ENCODE measurements at regions not wholly inside any gene's neighbourhood (a gene's known extent, or its start where the extent isn't known, plus 50 kb on each side); places are given as distances from the start of the nearest gene placed in this dataset.

GRCh38 chr1:193729429-193729828 is 543.0 kb upstream of the B3GALT2 start:
- H3K27ac ChIP-seq (ENCODE audit: control insufficient read depth, insufficient read depth), result no peak overlapping the region
- POLR2A ChIA-PET, result no interaction called here
- H3K79me2 ChIP-seq (ENCODE audit: control insufficient read depth, insufficient read depth, low read length), result no peaks in the 10 kb centered on the region
- in situ Hi-C loops (cut with MboI), result no loop called here
- no peaks in the 10 kb centered on the region for H3K36me3 ChIP-seq (ENCODE audit: control insufficient read depth in 2 of 2, insufficient read depth in 2 of 2, low read length in 1 of 2)
- WGBS (ENCODE audit: insufficient coverage, insufficient replicate concordance, low lambda C conversion rate, missing lambda C conversion rate), result 3% methylated on average over 2 of the region's 2 CpGs
- BruUV-seq (replicated peaks), result no TSS peak
- TF ChIP-seq USF1 (IDR thresholded peaks at IDR 0.05; ENCODE audit: borderline replicate concordance, extremely low read length, insufficient read depth, low read depth, low read length) (no peak), POLR2AphosphoS2 (IDR thresholded peaks at IDR 0.05; ENCODE audit: low read depth, low read length) (no peak), EGR1 (IDR thresholded peaks at IDR 0.05; ENCODE audit: borderline replicate concordance in 1 of 2, low read depth in 2 of 2, low read length in 2 of 2) (no peak), NKRF (conservative IDR thresholded peaks at IDR 0.05) (no peak)
- H4K20me1 ChIP-seq (ENCODE audit: control insufficient read depth, insufficient read depth), result no peaks in the 10 kb centered on the region
- H3K4me2 ChIP-seq (ENCODE audit: control insufficient read depth, insufficient read depth), result no peak overlapping the region
- ATAC-seq, result no peak
- intact Hi-C loops (cut with micrococcal nuclease; ENCODE audit: unreplicated experiment), result no loop called here
- FAIRE-seq, result no peak
- H3K9ac ChIP-seq (ENCODE audit: control insufficient read depth, insufficient read depth, low read length), result no peak overlapping the region
- H3K27me3 ChIP-seq (replicated peaks in 1 of 2; ENCODE audit: control insufficient read depth in 2 of 2, insufficient read depth in 2 of 2, low read length in 1 of 2), result no peaks in the 10 kb centered on the region
- CTCF ChIA-PET, result no interaction called here
- no peaks in the 10 kb centered on the region for H3K4me1 ChIP-seq (ENCODE audit: control insufficient read depth, insufficient read depth, low read length)
- no peak for DNase-seq (ENCODE audit: low read depth, low spot score)
- RAD21 ChIA-PET (ENCODE audit: unreplicated experiment), result no interaction called here
- no peak overlapping the region for H3K4me3 ChIP-seq
- no peak overlapping the region for H2AFZ ChIP-seq (ENCODE audit: control insufficient read depth, low read depth, low read length)
- SMC1A ChIA-PET (ENCODE audit: uncharacterized antibody, unreplicated experiment), result interaction anchor here (1.1 kb wide), 1 partner anchor 16 kb away, joined by 3 read pairs; no protein-coding TSS in a partner anchor
- H3K9me3 ChIP-seq (replicated peaks; ENCODE audit: control insufficient read depth, insufficient read depth, low read length), result no peaks in the 10 kb centered on the region

GRCh38 chr1:193727850-193728249 is 541.4 kb upstream of the B3GALT2 start:
- in situ Hi-C loops (cut with MboI), result no loop called here
- no peak for DNase-seq (ENCODE audit: low read depth, low spot score)
- TF ChIP-seq SKIL (IDR thresholded peaks at IDR 0.05; ENCODE audit: low read depth, poor library complexity, severe bottlenecking), result no peak
- no peak for TF ChIP-seq IRF3 (IDR thresholded peaks at IDR 0.05)
- TF ChIP-seq ZBED1 (IDR thresholded peaks at IDR 0.05; ENCODE audit: borderline replicate concordance), result no peak
- no peak for TF ChIP-seq FOXK2 (IDR thresholded peaks at IDR 0.05)
- TF ChIP-seq STAT1 (conservative IDR thresholded peaks at IDR 0.05), result no peak
- TF ChIP-seq ATF3 (IDR thresholded peaks at IDR 0.05; ENCODE audit: borderline replicate concordance, extremely low read depth, low read depth, low read length), result no peak

More at GRCh38 chr1:193727850-193728249, 541.4 kb upstream of the B3GALT2 start:
- no peak overlapping the region for H3K4me3 ChIP-seq
- ChIA-PET POLR2A (no interaction called here), RAD21 (ENCODE audit: unreplicated experiment) (no interaction called here), SMC1A (ENCODE audit: uncharacterized antibody, unreplicated experiment) (interaction anchor here (1.2 kb wide), 1 partner anchor 16 kb away, joined by 3 read pairs; no protein-coding TSS in a partner anchor), CTCF (no interaction called here)
- no peaks in the 10 kb centered on the region for H4K20me1 ChIP-seq (ENCODE audit: control insufficient read depth, insufficient read depth)
- H3K79me2 ChIP-seq (ENCODE audit: control insufficient read depth, insufficient read depth, low read length), result no peaks in the 10 kb centered on the region
- no peaks in the 10 kb centered on the region for H3K4me1 ChIP-seq (ENCODE audit: control insufficient read depth, insufficient read depth, low read length)
- no peak overlapping the region for H2AFZ ChIP-seq (ENCODE audit: control insufficient read depth, low read depth, low read length)
- FAIRE-seq (no peak), ATAC-seq (no peak)
- no peaks in the 10 kb centered on the region for H3K27me3 ChIP-seq (replicated peaks in 1 of 2; ENCODE audit: control insufficient read depth in 2 of 2, insufficient read depth in 2 of 2, low read length in 1 of 2)
- no peaks in the 10 kb centered on the region for H3K9me3 ChIP-seq (replicated peaks; ENCODE audit: control insufficient read depth, insufficient read depth, low read length)
- H3K4me2 ChIP-seq (ENCODE audit: control insufficient read depth, insufficient read depth), result no peak overlapping the region
- no peak overlapping the region for H3K9ac ChIP-seq (ENCODE audit: control insufficient read depth, insufficient read depth, low read length)
- 0% methylated on average over 1 of the region's 1 CpG for WGBS (ENCODE audit: insufficient coverage, insufficient replicate concordance, low lambda C conversion rate, missing lambda C conversion rate)
- intact Hi-C loops (cut with micrococcal nuclease; ENCODE audit: unreplicated experiment), result no loop called here
- H3K36me3 ChIP-seq (ENCODE audit: control insufficient read depth in 2 of 2, insufficient read depth in 2 of 2, low read length in 1 of 2), result no peaks in the 10 kb centered on the region
- H3K27ac ChIP-seq (ENCODE audit: control insufficient read depth, insufficient read depth), result no peak overlapping the region
- no TSS peak for BruUV-seq (replicated peaks)
